H1 (cell line): ENCODE measurements at regions not wholly inside any gene's neighbourhood (a gene's known extent, or its start where the extent isn't known, plus 50 kb on each side); places are given as distances from the start of the nearest gene placed in this dataset.

Source experiments
- CTCF ChIA-PET: fragments of 300-600 bp; sonication (Branson Sonifier 250); formaldehyde crosslinking; loops from one replicate; lab custom pipeline; 2021; ENCODE audit not compliant: partially characterized antibody; lab: Charles Lee
- POLR2A ChIA-PET: fragments of 300-600 bp; sonication (Branson Sonifier 250); formaldehyde crosslinking; loops from one replicate; lab custom pipeline; 2021; ENCODE audit warnings: inconsistent platforms; ENCODE audit not compliant: partially characterized antibody; lab: Charles Lee
- DNase-seq, 2 experiments: peaks; one replicate each; pipeline versions ENCODE4 v3.0.0 to v3.0.0-alpha.2; 2010 to 2022; ENCODE audit warnings: low spot score in 2 of 2, low read depth in 1 of 2, mixed read lengths in 1 of 2
- FAIRE-seq: peaks from 2 replicates; lab custom pipeline; 2011; peaks lifted over from hg19 to GRCh38; lab: Jason Lieb, UNC
- H2AFZ ChIP-seq: 2 replicates; pipeline ENCODE4 v1.8.1; 2012; ENCODE audit warnings: low read length, inconsistent platforms
- H2AK5ac ChIP-seq: 2 replicates; pipeline ENCODE4 v1.6.1; 2013; ENCODE audit warnings: low read depth, low read length
- H2BK120ac ChIP-seq: replicated peaks from 2 replicates; pipeline ENCODE3; 2013; ENCODE audit warnings: low read depth, low read length, inconsistent platforms
- H2BK12ac ChIP-seq: 2 replicates; pipeline ENCODE4 v1.6.1; 2013; ENCODE audit warnings: low read depth, low read length
- H2BK15ac ChIP-seq: 2 replicates; pipeline ENCODE4 v1.6.1; 2013; ENCODE audit warnings: low read length
- H2BK20ac ChIP-seq: 2 replicates; pipeline ENCODE4 v1.6.1; 2013; ENCODE audit warnings: low read length
- H2BK5ac ChIP-seq: 2 replicates; pipeline ENCODE4 v1.6.1; 2013; ENCODE audit warnings: low read depth, low read length
- H3K14ac ChIP-seq: 2 replicates; pipeline ENCODE4 v1.6.1; 2013; ENCODE audit warnings: inconsistent platforms; ENCODE audit not compliant: insufficient read length
- H3K18ac ChIP-seq: 2 replicates; pipeline ENCODE4 v1.6.1; 2013; ENCODE audit warnings: low read length; ENCODE audit errors: extremely low read depth
- H3K23ac ChIP-seq: 2 replicates; pipeline ENCODE4 v1.6.1; 2013; ENCODE audit warnings: inconsistent platforms; ENCODE audit not compliant: insufficient read length
- H3K23me2 ChIP-seq: 2 replicates; pipeline ENCODE4 v1.6.1; 2013; ENCODE audit warnings: low read depth, low read length
- H3K27ac ChIP-seq: 2 replicates; pipeline ENCODE4 v1.6.1; 2011; ENCODE audit warnings: low read depth, low read length, inconsistent platforms
- H3K27me3 ChIP-seq, 4 experiments: replicated peaks in 1 of 4; 1 replicate in 1 of 4; 2 replicates in 3 of 4; pipeline versions ENCODE4 v1.6.1 to v1.8.1; 2011 to 2013; ENCODE audit warnings: low read length in 3 of 4, mild to moderate bottlenecking in 3 of 4, inconsistent platforms in 2 of 4, mixed read lengths in 2 of 4, moderate library complexity in 1 of 4; ENCODE audit not compliant: control insufficient read depth in 3 of 4, insufficient read depth in 3 of 4; ENCODE audit errors: extremely low read depth in 1 of 4
- H3K36me3 ChIP-seq, 4 experiments: 2 replicates each; pipeline versions ENCODE4 v1.6.1 to v1.8.1; 2011 to 2013; ENCODE audit warnings: mild to moderate bottlenecking in 4 of 4, low read length in 3 of 4, moderate library complexity in 2 of 4, control low read depth in 1 of 4, inconsistent platforms in 1 of 4; ENCODE audit not compliant: insufficient read depth in 4 of 4, control insufficient read depth in 2 of 4
- H3K4ac ChIP-seq: replicated peaks from 2 replicates; pipeline ENCODE3; 2013; ENCODE audit warnings: low read length, low read depth, mixed read lengths, inconsistent platforms; ENCODE audit not compliant: insufficient read length
- H3K4me1 ChIP-seq, 4 experiments: replicated peaks in 1 of 4; 1 replicate in 1 of 4; 2 replicates in 3 of 4; pipeline versions ENCODE4 v1.6.1 to v1.8.1; 2011 to 2013; ENCODE audit warnings: low read length in 3 of 4, inconsistent platforms in 2 of 4, mixed read lengths in 1 of 4; ENCODE audit not compliant: insufficient read depth in 4 of 4, control insufficient read depth in 3 of 4
- H3K4me2 ChIP-seq, 2 experiments: 2 replicates each; pipeline versions ENCODE4 v1.6.1 to v1.8.1; 2011 to 2013; ENCODE audit warnings: low read depth in 2 of 2, low read length in 2 of 2, control low read depth in 1 of 2, inconsistent platforms in 1 of 2, mild to moderate bottlenecking in 1 of 2; ENCODE audit not compliant: insufficient read depth in 1 of 2
- H3K4me3 ChIP-seq, 4 experiments: fragments of 200-600, 300-600 bp in 1 of 4; sonication (generic), shearing (Covaris generic), sonication (Bioruptor Twin) in 1 of 4; 2 replicates each; pipeline versions ENCODE4 v1.5.1 to v1.8.1; 2011 to 2016; ENCODE audit warnings: low read length in 4 of 4, low read depth in 3 of 4, control low read depth in 2 of 4, inconsistent platforms in 2 of 4, mild to moderate bottlenecking in 2 of 4, mixed read lengths in 1 of 4, moderate library complexity in 1 of 4; ENCODE audit not compliant: insufficient read depth in 2 of 4; ENCODE audit errors: extremely low read depth in 1 of 4
- H3K56ac ChIP-seq: replicated peaks from 2 replicates; pipeline ENCODE3; 2013; ENCODE audit warnings: low read depth, mild to moderate bottlenecking, mixed read lengths, low read length, inconsistent platforms; ENCODE audit not compliant: insufficient read length
- H3K79me1 ChIP-seq: 2 replicates; pipeline ENCODE4 v1.6.1; 2013; ENCODE audit warnings: low read depth, low read length, control low read depth
- H3K79me2 ChIP-seq, 2 experiments: 2 replicates each; pipeline versions ENCODE4 v1.6.1 to v1.8.1; 2012 to 2013; ENCODE audit warnings: low read length in 2 of 2, mild to moderate bottlenecking in 2 of 2, inconsistent platforms in 1 of 2; ENCODE audit not compliant: insufficient read depth in 2 of 2, control insufficient read depth in 1 of 2
- H3K9ac ChIP-seq, 4 experiments: replicated peaks in 1 of 4; 1 replicate in 1 of 4; 2 replicates in 3 of 4; pipeline versions ENCODE4 v1.6.1 to v1.8.1; 2011 to 2013; ENCODE audit warnings: low read depth in 3 of 4, low read length in 3 of 4, control low read depth in 2 of 4, mild to moderate bottlenecking in 2 of 4, moderate library complexity in 2 of 4, inconsistent platforms in 1 of 4; ENCODE audit errors: extremely low read depth in 1 of 4
- H3K9me3 ChIP-seq, 2 experiments: 2 replicates each; pipeline versions ENCODE4 v1.6.1 to v1.8.1; 2012 to 2013; ENCODE audit warnings: mild to moderate bottlenecking in 2 of 2, moderate library complexity in 2 of 2, control low read depth in 1 of 2, inconsistent platforms in 1 of 2, low read depth in 1 of 2, low read length in 1 of 2, mixed read lengths in 1 of 2; ENCODE audit not compliant: insufficient read depth in 2 of 2
- H4K20me1 ChIP-seq, 2 experiments: replicated peaks in 1 of 2; 2 replicates each; pipeline versions ENCODE3 to v1.8.1; 2011 to 2013; ENCODE audit warnings: inconsistent platforms in 2 of 2, low read length in 2 of 2, mild to moderate bottlenecking in 1 of 2; ENCODE audit not compliant: insufficient read depth in 2 of 2, control insufficient read depth in 1 of 2
- H4K5ac ChIP-seq: 2 replicates; pipeline ENCODE4 v1.6.1; 2013; ENCODE audit warnings: low read length, low read depth, mixed read lengths, inconsistent platforms; ENCODE audit not compliant: insufficient read length
- H4K8ac ChIP-seq: 2 replicates; pipeline ENCODE4 v1.8.0; 2013; ENCODE audit warnings: mild to moderate bottlenecking, moderate library complexity, low read length, inconsistent platforms; ENCODE audit not compliant: insufficient read depth; ENCODE audit errors: extremely low read depth
- H4K91ac ChIP-seq: replicated peaks from 2 replicates; pipeline ENCODE3; 2013; ENCODE audit warnings: low read length, mixed read lengths, inconsistent platforms; ENCODE audit not compliant: insufficient read length
- MAFK ChIP-seq: IDR thresholded peaks from 2 replicates; pipeline ENCODE4 v1.6.1; 2012; ENCODE audit warnings: low read depth, mild to moderate bottlenecking, improper control_type of control experiment, low read length
- WGBS, 2 experiments: shearing (Covaris generic) in 1 of 2; methylation state at CpG; one replicate each; pipeline versions ENCODE4 v1.1.6 to v1.1.7; 2013 to 2015; ENCODE audit warnings: low lambda C conversion rate in 2 of 2, mixed read lengths in 2 of 2, inconsistent platforms in 1 of 2, low coverage in 1 of 2, missing lambda C conversion rate in 1 of 2; ENCODE audit not compliant: insufficient replicate concordance in 2 of 2, insufficient coverage in 1 of 2, insufficient read length in 1 of 2; ENCODE audit errors: extremely low coverage in 1 of 2, missing lambda C conversion rate in 1 of 2; 5-methylcytosine and 5-hydroxymethylcytosine counted together
- TF ChIP-seq, protein P1 (sequence below): IDR thresholded peaks from 2 replicates; pipeline ENCODE4 v1.6.1; 2012; ENCODE audit warnings: inconsistent platforms

DNA sequence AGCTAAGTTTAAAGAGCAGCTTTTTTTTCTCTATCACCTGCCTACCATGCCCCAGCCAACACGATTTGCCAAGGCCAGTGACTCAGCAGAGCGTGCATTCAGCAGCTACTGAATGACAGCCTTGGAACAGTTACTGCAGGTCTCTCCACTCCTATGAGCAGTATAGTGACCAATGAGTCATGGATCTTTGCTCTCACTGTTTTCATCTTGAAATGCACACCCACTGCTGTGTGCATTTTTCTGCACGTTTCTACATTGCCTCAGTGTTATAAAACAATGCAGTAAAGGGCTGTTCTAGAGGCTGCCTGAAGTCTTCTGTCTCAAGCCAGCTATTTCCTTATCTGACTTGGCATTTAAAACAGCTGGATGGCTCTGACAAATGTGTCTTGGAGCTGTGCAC lies 66.0 kb upstream of the C4orf54 start:
- Histone ChIP-seq H3K56ac (no peak overlapping the region), H3K36me3 (no peaks in the 10 kb centered on the region), H3K4ac (no peak overlapping the region), H3K79me1 (no peaks in the 10 kb centered on the region), H3K9ac (no peak overlapping the region), H2AFZ (0 out of 2 replicates have a peak overlapping the region, but pooled peaks have one; percentile 41), H3K4me3 (no peak overlapping the region), H4K5ac (no peak overlapping the region), H3K18ac (no peak overlapping the region), H3K79me2 (no peaks in the 10 kb centered on the region), H3K4me2 (no peak overlapping the region), H2AK5ac (no peak overlapping the region), H4K91ac (no peak overlapping the region), H3K4me1 (peaks cover 0 to 8% (median 1%) of the 10 kb centered on the region in 4 experiments; a peak in 5 of 7 replicates), H2BK5ac (no peak overlapping the region), H3K23ac (no peak overlapping the region), H2BK15ac (no peak overlapping the region), H2BK12ac (no peak overlapping the region), H4K20me1 (no peaks in the 10 kb centered on the region), H3K27me3 (no peaks in the 10 kb centered on the region), H2BK120ac (no peak overlapping the region), H2BK20ac (no peak overlapping the region), H3K9me3 (peaks cover 4 to 5% of the 10 kb centered on the region in 2 experiments; a peak in 1 of 4 replicates), H4K8ac (no peak overlapping the region), H3K14ac (no peak overlapping the region), H3K23me2 (no peaks in the 10 kb centered on the region), H3K27ac (no peak overlapping the region)
- POLR2A ChIA-PET: no interaction called here
- CTCF ChIA-PET: interaction anchor here (0.6 to 3.9 kb wide), 11 partner anchors 8 to 88 kb away, joined by 3 to 26 read pairs (median 5); no protein-coding TSS in a partner anchor
- FAIRE-seq (no peak), DNase-seq (no peak)
- WGBS, 2 experiments: 73% methylated on average over 3 of the region's 3 CpGs; no CpG with 5 or more reads in 1 of the 2 experiments
- 0 out of 2 replicates have a peak, but pooled peaks have one; percentile 5 for TF ChIP-seq MAFK
- TF ChIP-seq, protein P1, sequence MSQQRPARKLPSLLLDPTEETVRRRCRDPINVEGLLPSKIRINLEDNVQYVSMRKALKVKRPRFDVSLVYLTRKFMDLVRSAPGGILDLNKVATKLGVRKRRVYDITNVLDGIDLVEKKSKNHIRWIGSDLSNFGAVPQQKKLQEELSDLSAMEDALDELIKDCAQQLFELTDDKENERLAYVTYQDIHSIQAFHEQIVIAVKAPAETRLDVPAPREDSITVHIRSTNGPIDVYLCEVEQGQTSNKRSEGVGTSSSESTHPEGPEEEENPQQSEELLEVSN: no peak
